Suprapubic skin (tissue), 3 donors: ENCODE measurements at regions not wholly inside any gene's neighbourhood (a gene's known extent, or its start where the extent isn't known, plus 50 kb on each side); places are given as distances from the start of the nearest gene placed in this dataset.

ENCODE experiments used
- CTCF ChIP-seq, 2 donors: fragments of 200-600 bp in 1 of 2; fragments of 450-650 bp in 1 of 2; sonication (generic) in 1 of 2; IDR thresholded peaks; one replicate each; pipeline ENCODE4 v1.5.1; 2016 to 2019; ENCODE audit warnings: antibody characterized with exemption in 2 of 2, mild to moderate bottlenecking in 1 of 2, moderate library complexity in 1 of 2
- POLR2A ChIP-seq, 2 donors: fragments of 450-650 bp; IDR thresholded peaks; one replicate each; pipeline ENCODE4 v1.6.1; 2017; ENCODE audit warnings: antibody characterized with exemption in 2 of 2, mild to moderate bottlenecking in 2 of 2, moderate library complexity in 2 of 2

- TF ChIP-seq CTCF (IDR thresholded peaks at IDR 0.05): no peak
- TF ChIP-seq POLR2A (IDR thresholded peaks at IDR 0.05): no peak
These were observed 91.9 kb downstream of the DRD1 start for GRCh38 chr5:175351897-175352590.
